ENCODE measurements at regions not wholly inside any gene's neighbourhood (a gene's known extent, or its start where the extent isn't known, plus 50 kb on each side); places are given as distances from the start of the nearest gene placed in this dataset.

GRCh38 chr13:56865416-56865815 is 275.3 kb upstream of the PRR20A start:
- Histone ChIP-seq H3K4me2 (ENCODE audit: low read length) (no peak overlapping the region), H3K79me2 (ENCODE audit: insufficient read depth, low read depth, low read length) (no peaks in the 10 kb centered on the region), H2AFZ (ENCODE audit: low read length) (no peak overlapping the region), H4K20me1 (ENCODE audit: insufficient read depth, low read length) (no peaks in the 10 kb centered on the region), H3K9me2 (ENCODE audit: insufficient read depth, low read length) (no peaks in the 10 kb centered on the region), H3K4me1 (ENCODE audit: insufficient read depth, low read length, poor library complexity, severe bottlenecking) (no peaks in the 10 kb centered on the region), H3K27ac (ENCODE audit: low read depth, low read length, poor library complexity, severe bottlenecking) (no peak overlapping the region), H3K36me3 (ENCODE audit: insufficient read depth, low read length) (no peaks in the 10 kb centered on the region), H3K9me3 (ENCODE audit: low read length) (no peaks in the 10 kb centered on the region), H3K4me3 (ENCODE audit: low read depth, low read length, poor library complexity, severe bottlenecking) (no peak overlapping the region)
- no peak for DNase-seq (ENCODE audit: low spot score)
- BruUV-seq (replicated peaks), result no TSS peak
- ChIA-PET CTCF (ENCODE audit: unreplicated experiment) (no interaction called here), POLR2A (no interaction called here)
- intact Hi-C loops (cut with micrococcal nuclease; ENCODE audit: unreplicated experiment), result no loop called here
- no peak for TF ChIP-seq EZH2phosphoT487 (IDR thresholded peaks at IDR 0.05; ENCODE audit: borderline replicate concordance, low read depth, low read length)
- no peak for TF ChIP-seq CTCF (conservative IDR thresholded peaks at IDR 0.05; ENCODE audit: low read length)

GRCh38 chr13:56869671-56870070 is 271.0 kb upstream of the PRR20A start:
- TF ChIP-seq CTCF (conservative IDR thresholded peaks at IDR 0.05; ENCODE audit: low read length) (no peak), EZH2phosphoT487 (IDR thresholded peaks at IDR 0.05; ENCODE audit: borderline replicate concordance, low read depth, low read length) (no peak)
- no peak overlapping the region for H3K4me2 ChIP-seq (ENCODE audit: low read length)
- ChIA-PET POLR2A (no interaction called here), CTCF (ENCODE audit: unreplicated experiment) (no interaction called here)
- no peaks in the 10 kb centered on the region for H3K4me1 ChIP-seq (ENCODE audit: insufficient read depth, low read length, poor library complexity, severe bottlenecking)
- no peak overlapping the region for H3K27ac ChIP-seq (ENCODE audit: low read depth, low read length, poor library complexity, severe bottlenecking)
- DNase-seq (ENCODE audit: low spot score), result no peak
- H3K79me2 ChIP-seq (ENCODE audit: insufficient read depth, low read depth, low read length), result no peaks in the 10 kb centered on the region
- H3K36me3 ChIP-seq (ENCODE audit: insufficient read depth, low read length), result no peaks in the 10 kb centered on the region
- intact Hi-C loops (cut with micrococcal nuclease; ENCODE audit: unreplicated experiment), result no loop called here
- H3K9me2 ChIP-seq (ENCODE audit: insufficient read depth, low read length), result no peaks in the 10 kb centered on the region
- no TSS peak for BruUV-seq (replicated peaks)
- H4K20me1 ChIP-seq (ENCODE audit: insufficient read depth, low read length), result no peaks in the 10 kb centered on the region
- H2AFZ ChIP-seq (ENCODE audit: low read length), result no peak overlapping the region
- no peaks in the 10 kb centered on the region for H3K9me3 ChIP-seq (ENCODE audit: low read length)
- no peak overlapping the region for H3K4me3 ChIP-seq (ENCODE audit: low read depth, low read length, poor library complexity, severe bottlenecking)

- Histone ChIP-seq H3K9me2 (ENCODE audit: insufficient read depth, low read length) (no peaks in the 10 kb centered on the region), H3K4me1 (ENCODE audit: insufficient read depth, low read length, poor library complexity, severe bottlenecking) (no peaks in the 10 kb centered on the region), H2AFZ (ENCODE audit: low read length) (no peak overlapping the region), H3K4me3 (ENCODE audit: low read depth, low read length, poor library complexity, severe bottlenecking) (no peak overlapping the region), H3K4me2 (ENCODE audit: low read length) (no peak overlapping the region), H3K27ac (ENCODE audit: low read depth, low read length, poor library complexity, severe bottlenecking) (no peak overlapping the region), H3K79me2 (ENCODE audit: insufficient read depth, low read depth, low read length) (no peaks in the 10 kb centered on the region), H4K20me1 (ENCODE audit: insufficient read depth, low read length) (no peaks in the 10 kb centered on the region), H3K9me3 (ENCODE audit: low read length) (no peaks in the 10 kb centered on the region), H3K36me3 (ENCODE audit: insufficient read depth, low read length) (no peaks in the 10 kb centered on the region)
- TF ChIP-seq CTCF (conservative IDR thresholded peaks at IDR 0.05; ENCODE audit: low read length) (no peak), EZH2phosphoT487 (IDR thresholded peaks at IDR 0.05; ENCODE audit: borderline replicate concordance, low read depth, low read length) (no peak)
- intact Hi-C loops (cut with micrococcal nuclease; ENCODE audit: unreplicated experiment), result no loop called here
- CTCF ChIA-PET (ENCODE audit: unreplicated experiment), result no interaction called here
- no peak for DNase-seq (ENCODE audit: low spot score)
- BruUV-seq (replicated peaks), result no TSS peak
- POLR2A ChIA-PET, result no interaction called here
Measured at GRCh38 chr13:56886398-56886797, 254.3 kb upstream of the PRR20A start.
